Posterior vena cava (tissue), 2 donors: ENCODE measurements at regions not wholly inside any gene's neighbourhood (a gene's known extent, or its start where the extent isn't known, plus 50 kb on each side); places are given as distances from the start of the nearest gene placed in this dataset.
"Not testable (repeated sequence)": the region's sequence is repeated elsewhere in the genome, so short reads cannot be mapped to it uniquely, and the experiment has no call there.

Experiments used
- DNase-seq: peaks from one replicate; pipeline ENCODE4 v3.0.0-alpha.2; 2020; ENCODE audit warnings: low spot score
- intact Hi-C, 2 donors: fragments of 100-400 bp; cut with DNase I; formaldehyde crosslinking; loops; one replicate each; pipeline versions ENCODE4 v1.14.1 to v1.14.2; 2022 to 2023
- donor health status: DM: yes; HTN: yes; CAD: no.
- donor health status: DM: yes; HTN: yes; CAD: no.

- DNase-seq = no peak
Measured at GRCh38 chr5:89320421-89321277, 437.7 kb upstream of the MEF2C start.

DNA sequence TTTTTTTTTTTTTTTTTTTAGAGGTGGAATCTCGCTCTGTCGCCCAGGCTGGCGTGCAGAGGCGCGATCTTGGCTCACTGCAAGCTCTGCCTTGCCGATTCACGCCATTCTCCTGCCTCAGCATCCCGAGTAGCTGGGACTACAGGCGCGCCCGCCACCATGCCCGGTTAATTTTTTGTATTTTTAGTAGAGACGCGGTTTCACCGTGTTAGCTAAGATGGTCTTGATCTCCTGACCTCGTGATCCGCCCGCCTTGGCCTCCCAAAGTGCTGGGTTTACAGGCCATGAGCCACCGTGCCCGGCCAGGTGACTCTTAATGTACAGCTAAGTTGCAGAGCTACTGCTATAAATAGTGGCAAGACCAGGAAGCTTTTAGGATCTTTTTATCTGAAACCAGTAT lies 434.9 kb upstream of the MEF2C start:
- intact Hi-C loops, DNase-seq: not testable (repeated sequence)

More at GRCh38 chr5:89320421-89321277, 437.7 kb upstream of the MEF2C start:
- intact Hi-C loops = no loop called here

DNA sequence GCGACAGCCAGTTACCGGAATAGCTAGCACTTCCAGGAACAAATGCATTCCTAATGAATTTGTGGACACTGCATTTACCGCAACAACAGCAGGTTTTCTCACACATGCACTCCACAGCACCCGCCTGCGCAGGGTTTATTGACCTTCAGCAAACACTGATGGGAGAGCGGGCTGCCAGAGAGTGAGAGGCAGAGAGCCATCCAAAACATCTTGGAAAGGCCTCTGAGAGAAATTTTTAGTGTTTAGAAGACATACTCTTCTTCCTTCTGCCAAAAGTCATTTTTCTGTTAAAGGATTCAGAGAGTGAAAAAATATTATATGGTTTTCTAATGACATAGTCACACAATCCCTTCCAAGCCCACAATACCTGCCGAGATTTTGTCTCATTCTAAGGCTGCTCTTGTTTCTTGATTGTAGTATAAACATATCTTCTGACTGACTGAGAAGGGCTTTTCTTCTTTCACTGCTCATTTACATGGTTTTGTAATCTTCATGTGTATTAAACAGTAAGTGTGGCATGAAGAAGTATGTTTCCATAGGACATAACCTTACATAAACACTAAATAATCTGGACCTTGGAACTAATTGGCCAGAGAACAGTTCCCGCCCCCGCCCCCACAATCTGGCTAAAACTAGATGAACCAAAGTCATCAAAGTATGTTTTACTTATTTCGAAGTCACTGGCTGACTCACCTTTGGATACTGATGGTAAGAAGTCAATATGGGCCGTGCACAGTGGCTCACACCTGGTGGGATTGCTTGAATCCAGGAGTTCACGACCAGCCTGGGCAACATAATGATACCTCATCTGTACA lies 432.5 kb upstream of the MEF2C start:
- intact Hi-C loops = no loop called here
- peak; percentile 79 for DNase-seq

- intact Hi-C loops = no loop called here
- DNase-seq = no peak
Measured at GRCh38 chr5:89313804-89314588, 431.0 kb upstream of the MEF2C start.

- intact Hi-C loops = no loop called here
- DNase-seq = no peak
Measured at GRCh38 chr5:89313044-89313443, 430.1 kb upstream of the MEF2C start.

DNA sequence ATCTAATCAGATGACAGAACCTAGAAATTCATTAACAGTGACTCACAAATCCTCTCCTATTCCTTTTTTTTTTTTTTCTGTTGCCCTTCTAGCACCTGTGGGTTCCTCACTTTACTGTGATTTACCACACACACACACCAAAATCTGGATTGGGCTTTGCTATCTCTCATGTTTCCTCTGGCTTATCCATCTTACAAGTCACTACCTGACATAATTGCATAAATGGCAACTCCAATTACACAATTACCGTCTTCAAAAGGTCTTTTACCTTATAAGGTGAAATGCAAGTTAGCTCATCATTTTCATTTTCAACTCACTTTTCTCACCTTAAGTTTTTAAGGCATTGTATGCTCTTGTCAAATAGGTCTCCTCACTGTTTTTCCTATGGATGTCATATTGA lies 426.3 kb upstream of the MEF2C start:
- intact Hi-C loops = no loop called here
- DNase-seq = no peak

GRCh38 chr5:89308606-89309040 lies 425.6 kb upstream of the MEF2C start:
- intact Hi-C loops = no loop called here
- DNase-seq = no peak

GRCh38 chr5:89307972-89308371 lies 425.0 kb upstream of the MEF2C start:
- intact Hi-C loops = no loop called here
- no peak for DNase-seq

DNA sequence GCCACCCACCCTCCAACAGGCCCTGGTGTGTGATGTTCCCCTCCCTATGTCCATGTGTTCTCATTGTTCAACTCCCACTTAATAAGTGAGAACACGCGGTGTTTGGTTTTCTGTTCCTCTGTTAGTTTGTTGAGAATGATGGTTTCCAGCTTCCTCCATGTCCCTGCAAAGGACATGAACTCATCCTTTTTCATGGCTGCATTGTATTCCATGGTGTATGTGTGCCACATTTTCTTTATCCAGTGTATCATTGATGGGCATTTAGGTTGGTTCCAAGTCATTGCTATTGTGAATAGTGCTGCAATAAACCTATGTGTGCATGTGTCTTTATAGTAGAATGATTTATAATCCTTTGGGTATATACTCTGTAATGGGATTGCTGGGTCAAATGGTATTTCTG lies 424.2 kb upstream of the MEF2C start:
- DNase-seq, intact Hi-C loops: not testable (repeated sequence)

- no peak for DNase-seq
- intact Hi-C loops = no loop called here
Measured at GRCh38 chr5:89303033-89303480, 420.1 kb upstream of the MEF2C start.

GRCh38 chr5:89302102-89302891 lies 419.3 kb upstream of the MEF2C start:
- intact Hi-C loops = no loop called here
- no peak for DNase-seq

DNA sequence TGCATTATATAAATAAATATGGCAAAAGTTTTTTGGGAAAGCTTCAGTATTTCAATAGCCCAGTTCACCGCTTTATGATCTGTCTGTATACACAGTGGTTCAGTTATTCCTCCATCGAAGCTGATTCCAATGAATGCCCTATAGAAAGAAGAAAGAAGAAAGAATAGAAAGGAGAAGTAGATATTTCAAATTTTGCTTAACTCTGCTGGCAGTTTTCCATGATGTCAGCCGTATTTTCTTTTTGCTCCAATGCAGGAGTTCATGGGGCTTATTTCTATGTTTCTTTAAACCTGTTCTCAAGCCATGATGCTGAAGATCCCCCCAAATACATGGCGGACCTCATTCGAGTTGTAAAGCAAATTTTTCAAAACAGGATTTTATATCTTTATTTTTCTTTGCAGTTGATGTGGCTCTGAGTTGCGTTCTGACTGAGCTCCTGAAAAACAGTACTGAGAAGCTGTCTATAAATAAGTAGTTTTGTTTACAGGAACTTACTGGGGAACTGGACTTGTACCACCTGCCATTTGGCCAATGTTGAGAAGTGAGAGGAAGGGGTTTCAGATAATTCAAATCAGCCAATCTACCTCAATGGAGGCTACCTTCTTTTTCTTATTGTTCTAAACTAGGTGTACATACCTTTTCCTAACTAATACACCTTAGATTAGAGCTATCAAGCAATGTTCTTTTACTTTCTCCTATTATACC lies 418.5 kb upstream of the MEF2C start:
- DNase-seq = no peak
- intact Hi-C loops = no loop called here

DNA sequence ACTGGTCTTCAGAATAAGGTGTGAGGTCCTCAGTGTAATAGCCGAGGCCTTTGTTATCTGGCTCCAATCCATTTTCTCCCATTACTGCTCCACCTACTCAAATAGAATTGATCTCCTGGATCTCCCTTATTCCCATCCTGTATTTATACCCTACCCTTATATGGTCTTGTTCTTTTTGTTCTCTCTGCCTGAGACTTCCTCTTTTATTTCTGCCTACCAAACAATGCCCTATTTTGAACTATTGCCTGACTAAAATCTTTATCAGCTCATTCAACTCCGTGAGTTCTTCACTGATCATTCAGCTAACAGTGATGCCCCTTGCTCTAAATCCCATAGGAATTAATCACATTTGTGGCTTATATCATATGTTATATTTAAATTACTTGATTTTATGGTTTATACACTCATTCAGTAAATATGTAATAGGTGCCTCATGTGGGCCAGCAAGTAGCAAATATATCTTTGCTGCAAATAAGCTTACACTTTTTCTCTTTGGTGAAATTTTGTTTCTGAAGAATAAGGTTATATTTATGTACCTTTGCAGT lies 417.5 kb upstream of the MEF2C start:
- no peak for DNase-seq

GRCh38 chr5:89299998-89300397 lies 417.0 kb upstream of the MEF2C start:
- DNase-seq = no peak
- intact Hi-C loops = no loop called here

More for the DNA sequence above, 417.5 kb upstream of the MEF2C start:
- intact Hi-C loops = no loop called here

DNA sequence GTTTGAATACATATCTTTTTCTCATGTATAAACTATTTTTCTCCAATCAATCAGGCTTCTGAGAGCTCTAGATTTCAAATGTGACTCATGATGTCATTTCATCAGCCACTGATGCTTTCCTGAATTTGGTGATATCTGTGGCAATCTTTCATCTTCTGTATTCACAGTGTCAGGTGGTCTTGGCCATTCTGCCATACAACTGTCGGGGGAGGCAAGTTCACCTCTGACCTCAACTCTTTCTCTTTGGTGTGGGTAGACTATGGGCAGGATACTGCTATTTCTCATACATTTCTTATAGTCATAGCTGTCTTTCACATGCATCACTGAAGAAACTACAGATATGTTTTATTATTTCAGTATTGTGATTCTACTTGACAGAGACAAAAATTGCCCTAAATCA lies 414.1 kb upstream of the MEF2C start:
- DNase-seq = no peak
- intact Hi-C loops = no loop called here

DNA sequence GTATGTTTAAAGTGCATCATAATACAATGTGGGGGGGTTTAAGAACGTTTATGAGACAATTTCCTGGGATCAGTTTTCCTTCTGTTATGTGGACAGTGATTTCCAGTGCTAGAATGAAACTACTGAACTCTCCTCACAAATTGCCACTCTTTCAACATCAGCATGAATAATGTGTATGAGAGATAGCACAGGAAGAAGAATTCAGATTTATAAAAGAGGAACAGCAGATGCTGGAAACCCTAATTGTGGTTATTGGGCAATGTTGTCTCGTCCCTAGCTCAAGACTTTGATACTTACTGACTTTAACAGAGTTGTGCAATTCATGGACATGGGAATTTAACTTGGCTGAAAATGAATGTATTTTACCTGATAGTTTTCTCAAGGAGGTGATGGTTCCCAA lies 410.8 kb upstream of the MEF2C start:
- intact Hi-C loops = no loop called here
- no peak for DNase-seq

DNA sequence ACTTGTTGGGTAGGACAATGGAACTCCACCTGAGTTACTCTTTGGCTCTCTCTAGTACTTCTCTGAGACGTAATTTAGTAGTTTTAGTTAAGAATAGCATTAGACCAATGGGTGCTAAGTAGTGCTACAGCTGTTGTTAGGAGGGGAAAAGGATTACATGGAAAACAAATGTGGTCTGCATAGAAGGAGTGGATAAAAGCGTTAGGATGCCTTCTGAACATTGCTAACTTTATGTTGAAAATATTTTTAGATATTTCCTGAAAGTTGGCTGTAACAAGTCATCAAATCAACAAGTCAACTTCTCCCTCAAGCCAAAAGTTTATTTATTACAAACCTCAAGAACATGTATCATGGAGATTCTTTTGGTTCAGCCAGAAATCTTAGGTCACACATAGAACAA lies 409.5 kb upstream of the MEF2C start:
- no peak for DNase-seq
- intact Hi-C loops = no loop called here

DNA sequence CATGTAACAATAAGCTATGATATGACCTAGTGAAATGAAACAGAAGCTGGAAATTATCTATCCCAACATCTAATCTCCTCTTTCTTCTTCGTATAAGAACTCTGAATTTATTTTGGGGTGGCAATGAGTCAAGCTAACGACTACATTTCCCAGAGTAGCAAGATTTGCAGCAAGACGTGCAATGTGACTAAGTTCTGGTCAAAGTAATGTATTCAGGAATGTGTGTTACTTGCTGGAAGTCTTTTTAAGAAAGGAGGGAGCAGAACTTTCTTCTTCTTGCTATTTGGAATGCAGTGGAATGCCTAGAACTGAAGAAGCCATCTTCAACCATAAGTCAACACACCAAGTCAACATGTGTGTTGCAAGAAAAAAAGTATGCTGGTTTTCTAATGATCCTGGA lies 406.6 kb upstream of the MEF2C start:
- intact Hi-C loops = loop anchor here in 1 of 2 donors (10.0 kb wide), 1 partner anchor 1355 kb away; no protein-coding TSS in a partner anchor

More for the DNA sequence above, 406.6 kb upstream of the MEF2C start:
- DNase-seq = no peak
